Epithelial cell of proximal tubule (primary cell): ENCODE measurements at regions not wholly inside any gene's neighbourhood (a gene's known extent, or its start where the extent isn't known, plus 50 kb on each side); places are given as distances from the start of the nearest gene placed in this dataset.

Source experiments
- DNase-seq: peaks from one replicate; pipeline ENCODE4 v3.0.0-alpha.2; 2011; ENCODE audit warnings: low read depth
- H3K4me3 ChIP-seq: 2 replicates; pipeline ENCODE4 v1.5.1; 2011; ENCODE audit warnings: low read depth, mild to moderate bottlenecking, low read length
- TF ChIP-seq, protein P1 (sequence below): conservative IDR thresholded peaks from 2 replicates; pipeline ENCODE4 v1.5.1; 2012; ENCODE audit warnings: low read depth, mild to moderate bottlenecking, low read length

DNA sequence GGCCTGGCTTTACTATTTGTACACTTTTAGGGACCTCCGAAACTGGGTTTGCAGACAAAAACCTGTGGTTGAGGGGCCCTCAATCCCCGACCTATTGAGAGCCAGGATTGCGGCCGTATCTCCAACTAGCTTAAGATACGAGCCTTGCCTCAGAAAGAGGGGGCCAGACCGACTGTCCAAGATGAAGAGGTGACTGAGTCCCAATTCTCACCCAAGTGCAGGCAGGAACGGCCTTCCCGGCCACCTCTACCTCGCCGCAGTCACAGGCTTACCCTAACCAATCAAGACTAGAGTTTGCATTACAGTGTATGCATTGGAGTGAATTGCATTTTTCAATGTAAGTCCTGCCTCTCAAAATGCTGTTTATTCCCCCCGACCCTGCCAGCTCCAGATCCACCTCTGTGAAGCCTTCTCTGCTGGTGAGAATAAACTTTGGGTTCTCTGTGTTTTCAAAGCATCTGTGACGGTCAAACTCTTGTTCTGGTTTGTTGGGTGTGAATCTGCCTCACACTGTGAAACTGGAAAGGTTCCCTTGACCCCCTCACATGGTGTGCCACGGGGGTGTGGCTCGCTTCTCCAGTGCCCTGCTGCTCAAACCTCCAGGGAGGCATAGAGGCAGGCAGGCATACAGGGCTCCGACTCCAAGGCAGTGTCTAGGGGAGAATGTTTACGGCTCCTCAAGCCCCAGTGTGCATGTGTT lies 62.2 kb upstream of the WLS start:
- H3K4me3 ChIP-seq: no peak overlapping the region
- TF ChIP-seq, protein P1, sequence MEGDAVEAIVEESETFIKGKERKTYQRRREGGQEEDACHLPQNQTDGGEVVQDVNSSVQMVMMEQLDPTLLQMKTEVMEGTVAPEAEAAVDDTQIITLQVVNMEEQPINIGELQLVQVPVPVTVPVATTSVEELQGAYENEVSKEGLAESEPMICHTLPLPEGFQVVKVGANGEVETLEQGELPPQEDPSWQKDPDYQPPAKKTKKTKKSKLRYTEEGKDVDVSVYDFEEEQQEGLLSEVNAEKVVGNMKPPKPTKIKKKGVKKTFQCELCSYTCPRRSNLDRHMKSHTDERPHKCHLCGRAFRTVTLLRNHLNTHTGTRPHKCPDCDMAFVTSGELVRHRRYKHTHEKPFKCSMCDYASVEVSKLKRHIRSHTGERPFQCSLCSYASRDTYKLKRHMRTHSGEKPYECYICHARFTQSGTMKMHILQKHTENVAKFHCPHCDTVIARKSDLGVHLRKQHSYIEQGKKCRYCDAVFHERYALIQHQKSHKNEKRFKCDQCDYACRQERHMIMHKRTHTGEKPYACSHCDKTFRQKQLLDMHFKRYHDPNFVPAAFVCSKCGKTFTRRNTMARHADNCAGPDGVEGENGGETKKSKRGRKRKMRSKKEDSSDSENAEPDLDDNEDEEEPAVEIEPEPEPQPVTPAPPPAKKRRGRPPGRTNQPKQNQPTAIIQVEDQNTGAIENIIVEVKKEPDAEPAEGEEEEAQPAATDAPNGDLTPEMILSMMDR: no peak
- DNase-seq: no peak

DNA sequence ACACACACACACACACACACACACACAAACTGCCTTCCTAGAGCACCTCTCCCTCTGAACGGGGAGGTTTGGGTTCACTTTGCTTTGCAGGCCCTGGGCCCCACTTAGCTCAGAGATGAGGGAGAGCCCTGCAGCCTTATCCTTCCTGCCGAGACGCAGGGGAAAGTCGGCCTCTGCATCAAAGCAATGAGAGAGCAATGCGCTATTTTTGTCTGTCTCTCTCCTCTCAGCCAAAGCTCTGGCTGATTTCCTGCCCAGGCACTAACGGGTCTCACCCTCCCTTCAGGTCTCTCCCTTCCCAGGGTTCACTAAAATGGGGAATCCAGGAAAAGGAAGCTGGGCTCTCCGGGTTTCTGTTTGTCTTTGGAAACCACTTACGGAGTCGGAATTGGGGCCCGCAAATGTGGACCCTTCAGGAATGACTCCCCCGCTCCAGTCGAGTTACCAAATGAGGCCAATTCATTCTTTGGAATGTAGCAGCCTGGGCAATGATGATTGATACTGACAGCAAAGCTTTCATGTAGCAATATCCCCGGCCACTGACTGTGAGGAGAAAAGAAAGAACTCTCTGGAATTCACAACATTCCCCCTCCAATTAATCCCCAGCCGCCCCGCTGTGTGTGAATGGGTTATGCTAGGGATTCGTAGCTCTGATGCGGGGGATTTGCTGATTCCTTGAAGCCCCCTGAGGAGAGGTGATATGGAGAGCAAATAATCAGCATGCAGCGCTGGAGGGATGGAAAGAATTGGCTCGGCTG lies 61.5 kb upstream of the WLS start:
- H3K4me3 ChIP-seq: no peak overlapping the region
- TF ChIP-seq, protein P1: no peak
- DNase-seq: no peak

DNA sequence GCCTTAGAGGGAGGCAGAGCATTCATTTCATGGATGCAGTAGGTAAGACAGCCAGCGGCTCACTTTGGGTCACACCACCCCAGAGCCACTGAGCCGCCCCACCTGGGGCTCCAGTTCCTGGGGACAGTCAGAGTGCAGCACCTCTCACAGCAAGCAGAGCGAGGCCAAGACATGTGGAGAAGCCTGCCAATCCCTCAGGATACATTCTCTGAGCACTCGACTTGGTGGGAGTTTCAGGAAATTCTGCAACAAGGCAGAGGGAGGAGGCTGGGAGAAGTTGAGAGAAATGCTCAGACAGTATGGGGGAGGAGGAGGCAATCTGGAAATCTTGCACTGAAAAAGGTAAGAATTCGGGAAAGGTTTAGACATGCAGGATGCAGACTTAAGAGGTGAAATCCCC lies 60.8 kb upstream of the WLS start:
- no peak overlapping the region for H3K4me3 ChIP-seq
- DNase-seq: no peak
- TF ChIP-seq, protein P1: no peak

DNA sequence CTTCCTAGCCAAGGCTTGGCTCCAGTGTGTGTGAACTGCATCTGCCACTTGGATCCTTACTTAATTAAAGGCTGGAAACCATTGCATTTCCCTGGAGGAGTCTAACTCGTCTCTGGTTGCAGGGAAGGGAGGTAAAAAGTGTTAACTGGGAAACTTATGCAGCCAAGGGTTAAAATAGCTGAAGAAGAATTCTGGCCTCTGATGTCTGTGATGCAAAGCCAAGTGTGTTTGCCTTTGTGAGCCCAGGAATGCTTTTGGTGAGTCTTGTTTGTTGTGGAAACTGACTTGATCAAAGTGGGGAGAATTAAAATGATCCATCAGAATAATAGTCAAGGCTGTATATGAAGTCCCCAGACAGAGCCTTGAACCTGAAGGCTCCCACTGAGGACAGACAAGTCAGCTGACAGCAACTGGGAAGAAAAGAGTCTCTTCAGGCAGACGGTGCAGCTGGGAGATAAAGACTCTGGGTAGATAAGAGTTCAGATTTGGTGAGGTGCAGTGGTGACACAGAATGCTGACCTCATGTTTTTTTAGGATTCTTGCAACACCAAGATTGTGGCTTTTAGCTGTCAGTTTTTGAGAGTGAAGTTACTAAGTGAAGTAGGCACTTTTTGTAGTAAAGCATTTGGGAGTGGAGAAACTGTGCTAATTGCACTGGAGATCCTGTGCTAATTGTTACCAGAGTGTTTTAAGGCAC lies 59.5 kb upstream of the WLS start:
- DNase-seq: no peak
- TF ChIP-seq, protein P1: no peak

DNA sequence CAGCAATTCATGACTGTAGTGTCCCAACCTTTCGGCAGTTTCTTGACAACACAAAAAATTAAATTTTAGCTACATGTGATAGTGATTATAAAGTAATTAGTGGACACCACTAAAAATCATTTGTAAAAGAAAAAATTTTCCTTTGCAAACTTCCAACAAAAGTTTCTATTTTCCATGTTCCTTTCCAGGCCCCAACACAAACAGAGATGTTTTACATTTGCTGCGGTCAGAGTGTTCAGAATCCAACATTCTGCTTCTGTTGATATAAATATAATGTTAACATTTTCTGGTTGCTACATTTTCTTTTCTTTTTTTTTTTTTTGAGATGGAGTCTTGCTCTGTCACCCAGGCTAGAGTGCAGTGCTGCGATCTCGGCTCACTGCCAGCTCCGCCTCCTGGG lies 54.9 kb upstream of the WLS start:
- H3K4me3 ChIP-seq: no peak overlapping the region
- TF ChIP-seq, protein P1: no peak
- DNase-seq: no peak

More for the DNA sequence above, 59.5 kb upstream of the WLS start:
- no peak overlapping the region for H3K4me3 ChIP-seq

DNA sequence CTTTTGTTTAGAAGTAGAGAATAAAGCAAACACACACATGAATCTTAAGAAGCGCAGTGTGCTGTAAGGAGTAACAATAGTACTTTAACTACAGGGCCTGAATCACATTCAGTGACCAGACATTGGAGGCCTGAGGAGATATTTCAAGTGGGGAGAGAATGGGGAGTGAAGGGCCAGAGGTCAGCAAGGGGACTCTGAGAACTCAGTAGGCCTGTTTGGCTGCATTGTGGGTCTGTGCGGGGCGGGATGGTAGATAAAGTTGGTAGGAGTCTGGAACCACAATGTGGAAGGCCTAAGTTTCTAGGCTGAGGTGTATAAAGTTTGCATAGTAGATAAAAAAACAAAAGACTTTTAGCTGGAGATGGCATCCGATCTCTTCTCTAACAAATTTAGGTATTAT lies 52.7 kb upstream of the WLS start:
- no peak overlapping the region for H3K4me3 ChIP-seq
- DNase-seq: no peak
- TF ChIP-seq, protein P1: no peak
